Osteoblast (primary cell): ENCODE measurements at regions not wholly inside any gene's neighbourhood (a gene's known extent, or its start where the extent isn't known, plus 50 kb on each side); places are given as distances from the start of the nearest gene placed in this dataset.
A peak's percentile ranks its signal among the peaks of the same experiment; 100 is the strongest.

Experiments used
- DNase-seq: peaks from one replicate; pipeline ENCODE4 v3.0.0; 2011; ENCODE audit warnings: low spot score, mixed read lengths; ENCODE audit not compliant: insufficient read length; ENCODE audit errors: missing footprints
- H2AFZ ChIP-seq: 2 replicates; pipeline ENCODE4 v1.6.0; 2011; ENCODE audit warnings: mild to moderate bottlenecking, low read length
- H3K27ac ChIP-seq: 2 replicates; pipeline ENCODE4 v1.5.1; 2011; ENCODE audit warnings: mild to moderate bottlenecking, low read depth, low read length, moderate library complexity
- H3K27me3 ChIP-seq: 2 replicates; pipeline ENCODE4 v1.6.0; 2012; ENCODE audit warnings: mild to moderate bottlenecking, control low read depth, inconsistent platforms, low read length, moderate library complexity; ENCODE audit not compliant: insufficient read depth
- H3K36me3 ChIP-seq: 2 replicates; pipeline ENCODE4 v1.5.1; 2011; ENCODE audit warnings: mild to moderate bottlenecking, low read length, control low read depth, moderate library complexity; ENCODE audit not compliant: insufficient read depth
- H3K4me1 ChIP-seq: 2 replicates; pipeline ENCODE4 v1.5.1; 2011; ENCODE audit warnings: mild to moderate bottlenecking, low read length, control low read depth, moderate library complexity; ENCODE audit not compliant: insufficient read depth
- H3K4me2 ChIP-seq: 2 replicates; pipeline ENCODE4 v1.6.0; 2011; ENCODE audit warnings: mild to moderate bottlenecking, low read length; ENCODE audit not compliant: insufficient read depth
- H3K4me3 ChIP-seq: fragments of 200-600 bp; sonication (generic); 3 replicates; pipeline ENCODE4 v1.5.1; 2012; ENCODE audit warnings: mild to moderate bottlenecking, low read length, inconsistent platforms; ENCODE audit not compliant: insufficient read depth
- H3K79me2 ChIP-seq: 2 replicates; pipeline ENCODE4 v1.6.0; 2012; ENCODE audit warnings: mild to moderate bottlenecking, low read length, control low read depth, inconsistent platforms; ENCODE audit not compliant: insufficient read depth
- H3K9me3 ChIP-seq: 2 replicates; pipeline ENCODE4 v1.5.1; 2011; ENCODE audit warnings: low read depth, low read length, control low read depth
- H4K20me1 ChIP-seq: 2 replicates; pipeline ENCODE4 v1.6.0; 2012; ENCODE audit warnings: mild to moderate bottlenecking, low read length, control low read depth; ENCODE audit not compliant: insufficient read depth
- TF ChIP-seq, protein P1 (sequence below): IDR thresholded peaks from 2 replicates; pipeline ENCODE4 v1.5.1; 2011; ENCODE audit warnings: mild to moderate bottlenecking, low read depth, low read length, moderate library complexity; ENCODE audit errors: extremely low read depth

DNA sequence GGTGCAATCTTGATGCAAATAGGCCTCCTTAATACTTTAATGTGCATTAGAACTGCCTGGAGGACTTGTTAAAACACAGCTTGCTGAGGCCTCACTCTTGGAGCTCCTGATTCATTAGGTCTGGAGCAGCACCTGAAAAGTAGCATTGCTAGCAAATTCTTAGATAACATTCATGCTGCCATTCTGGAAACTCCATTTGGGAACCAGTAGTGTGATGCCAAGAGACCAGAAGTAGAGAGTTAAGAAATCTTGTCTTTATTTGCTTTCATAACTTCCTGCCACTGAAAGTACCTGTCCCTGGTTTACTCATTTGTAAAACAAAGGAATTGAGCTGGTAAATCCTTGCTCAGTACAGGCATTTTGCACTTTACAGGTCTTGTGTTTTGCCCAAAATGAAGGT is 72.0 kb downstream of the RAP2B start:
- Histone ChIP-seq H3K79me2 (no peaks in the 10 kb centered on the region), H4K20me1 (no peaks in the 10 kb centered on the region), H3K27ac (no peak overlapping the region), H3K36me3 (no peaks in the 10 kb centered on the region), H3K4me2 (no peak overlapping the region), H3K9me3 (no peaks in the 10 kb centered on the region), H3K4me1 (peaks cover 18% of the 10 kb centered on the region), H3K4me3 (no peak overlapping the region), H2AFZ (no peak overlapping the region), H3K27me3 (no peaks in the 10 kb centered on the region)
- no peak for DNase-seq
- TF ChIP-seq, protein P1, sequence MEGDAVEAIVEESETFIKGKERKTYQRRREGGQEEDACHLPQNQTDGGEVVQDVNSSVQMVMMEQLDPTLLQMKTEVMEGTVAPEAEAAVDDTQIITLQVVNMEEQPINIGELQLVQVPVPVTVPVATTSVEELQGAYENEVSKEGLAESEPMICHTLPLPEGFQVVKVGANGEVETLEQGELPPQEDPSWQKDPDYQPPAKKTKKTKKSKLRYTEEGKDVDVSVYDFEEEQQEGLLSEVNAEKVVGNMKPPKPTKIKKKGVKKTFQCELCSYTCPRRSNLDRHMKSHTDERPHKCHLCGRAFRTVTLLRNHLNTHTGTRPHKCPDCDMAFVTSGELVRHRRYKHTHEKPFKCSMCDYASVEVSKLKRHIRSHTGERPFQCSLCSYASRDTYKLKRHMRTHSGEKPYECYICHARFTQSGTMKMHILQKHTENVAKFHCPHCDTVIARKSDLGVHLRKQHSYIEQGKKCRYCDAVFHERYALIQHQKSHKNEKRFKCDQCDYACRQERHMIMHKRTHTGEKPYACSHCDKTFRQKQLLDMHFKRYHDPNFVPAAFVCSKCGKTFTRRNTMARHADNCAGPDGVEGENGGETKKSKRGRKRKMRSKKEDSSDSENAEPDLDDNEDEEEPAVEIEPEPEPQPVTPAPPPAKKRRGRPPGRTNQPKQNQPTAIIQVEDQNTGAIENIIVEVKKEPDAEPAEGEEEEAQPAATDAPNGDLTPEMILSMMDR: no peak

DNA sequence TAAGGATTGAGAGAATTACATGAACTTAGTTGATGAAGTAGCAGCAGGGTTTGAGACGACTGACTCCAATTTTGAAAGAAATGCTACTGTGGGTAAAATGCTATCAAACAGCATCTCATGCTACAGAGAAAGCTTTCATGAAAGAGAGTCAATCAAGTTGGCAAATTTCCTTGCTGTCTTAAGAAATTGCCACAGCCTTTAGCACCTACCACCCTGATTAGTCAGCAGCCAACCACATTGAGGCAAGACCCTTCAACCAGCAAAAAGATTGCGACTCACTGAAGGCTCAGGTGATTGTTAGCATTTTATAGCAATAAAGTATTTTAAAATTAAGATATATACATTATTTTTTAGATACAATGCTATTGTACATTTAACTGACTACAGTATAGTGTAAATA is 80.9 kb downstream of the RAP2B start:
- H3K79me2 ChIP-seq: no peaks in the 10 kb centered on the region
- no peak overlapping the region for H3K27ac ChIP-seq
- H3K4me1 ChIP-seq: peaks cover 18% of the 10 kb centered on the region
- H4K20me1 ChIP-seq: no peaks in the 10 kb centered on the region
- TF ChIP-seq, protein P1: no peak
- no peak for DNase-seq
- no peaks in the 10 kb centered on the region for H3K9me3 ChIP-seq
- H3K4me2 ChIP-seq: no peak overlapping the region
- no peak overlapping the region for H2AFZ ChIP-seq
- H3K27me3 ChIP-seq: no peaks in the 10 kb centered on the region
- H3K36me3 ChIP-seq: no peaks in the 10 kb centered on the region
- no peak overlapping the region for H3K4me3 ChIP-seq

DNA sequence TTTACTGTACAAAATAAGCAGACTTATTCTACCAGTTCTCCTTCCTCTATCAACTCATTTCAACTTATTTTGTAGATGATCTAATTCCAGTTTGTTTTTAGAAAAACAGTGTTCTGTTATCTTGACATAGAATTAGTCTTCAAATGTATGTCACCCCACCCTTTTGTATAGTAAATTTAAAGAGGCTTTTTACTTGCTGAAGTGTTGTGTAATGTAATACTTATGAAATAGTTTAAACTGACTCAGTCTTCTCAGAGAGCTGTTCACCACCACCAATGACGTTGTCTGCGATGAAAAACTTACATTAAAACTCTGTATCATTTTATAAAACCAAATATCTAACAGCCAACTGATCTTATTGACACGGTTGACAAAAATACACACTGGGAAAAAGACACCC is 82.9 kb downstream of the RAP2B start:
- Histone ChIP-seq H3K27ac (peak overlapping the region; percentile 6), H3K4me1 (peaks cover 18% of the 10 kb centered on the region), H4K20me1 (no peaks in the 10 kb centered on the region), H3K4me3 (no peak overlapping the region), H3K4me2 (peak overlapping the region; percentile 5), H3K9me3 (no peaks in the 10 kb centered on the region), H2AFZ (no peak overlapping the region), H3K79me2 (no peaks in the 10 kb centered on the region), H3K27me3 (no peaks in the 10 kb centered on the region), H3K36me3 (no peaks in the 10 kb centered on the region)
- TF ChIP-seq, protein P1: no peak
- DNase-seq: peak; percentile 78

DNA sequence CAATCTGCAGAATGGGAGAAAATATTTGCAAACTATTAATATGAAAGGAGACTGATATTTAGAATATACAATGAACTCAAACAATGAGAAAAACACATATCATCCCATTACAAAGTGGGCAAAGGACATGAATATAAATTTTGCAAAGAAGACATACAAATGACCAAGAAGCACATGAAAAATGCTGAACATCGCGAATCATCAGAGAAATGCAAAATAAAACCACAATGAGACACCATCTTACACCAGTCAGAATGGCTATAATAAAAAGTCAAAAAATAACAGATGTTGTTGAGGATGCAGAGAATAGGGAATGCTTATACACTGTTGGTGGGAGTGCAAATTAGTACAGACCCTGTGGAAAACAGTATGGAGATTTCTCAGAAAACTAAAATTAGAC is 83.6 kb downstream of the RAP2B start:
- H3K9me3 ChIP-seq: no peaks in the 10 kb centered on the region
- H3K27me3 ChIP-seq: no peaks in the 10 kb centered on the region
- no peak for DNase-seq
- H3K27ac ChIP-seq: peak overlapping the region; percentile 6
- peaks cover 18% of the 10 kb centered on the region for H3K4me1 ChIP-seq
- no peak overlapping the region for H3K4me3 ChIP-seq
- H4K20me1 ChIP-seq: no peaks in the 10 kb centered on the region
- no peaks in the 10 kb centered on the region for H3K79me2 ChIP-seq
- H3K36me3 ChIP-seq: no peaks in the 10 kb centered on the region
- H2AFZ ChIP-seq: no peak overlapping the region
- peak overlapping the region; percentile 5 for H3K4me2 ChIP-seq
- TF ChIP-seq, protein P1: no peak
